Frontal cortex (tissue), 3 donors: ENCODE measurements at regions not wholly inside any gene's neighbourhood (a gene's known extent, or its start where the extent isn't known, plus 50 kb on each side); places are given as distances from the start of the nearest gene placed in this dataset.
A peak's percentile ranks its signal among the peaks of the same experiment; 100 is the strongest.
"Not testable (repeated sequence)": the region's sequence is repeated elsewhere in the genome, so short reads cannot be mapped to it uniquely, and the experiment has no call there.

Experiments
- DNase-seq, 2 donors: peaks; one replicate each; pipeline ENCODE4 v3.0.0; 2012; ENCODE audit warnings: low spot score in 2 of 2
- FAIRE-seq: peaks from 2 replicates; lab custom pipeline; 2012; peaks lifted over from hg19 to GRCh38; lab: Jason Lieb, UNC
- donor health status: control.
- donor health status: control.
- donor health status: control.

DNA sequence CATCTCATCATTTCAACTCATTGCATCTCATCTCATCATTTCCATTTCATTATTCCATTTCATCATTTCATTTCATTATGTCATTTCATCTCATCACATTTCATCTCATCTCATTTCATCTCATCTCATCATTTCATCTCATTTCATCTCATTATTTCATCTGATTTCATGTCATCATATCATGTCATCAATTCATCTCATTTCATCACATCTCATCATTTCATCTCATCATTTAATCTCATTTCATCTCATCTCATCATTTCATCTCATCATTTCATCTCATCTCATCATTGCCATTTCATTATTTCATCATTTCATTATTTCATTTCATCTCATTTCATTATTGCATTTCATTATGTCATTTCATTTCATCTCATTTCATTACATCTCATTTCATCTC, 410.5 kb downstream of the ZNF33B start:
- not testable (repeated sequence) for DNase-seq
- peak; percentile 96 for FAIRE-seq

DNA sequence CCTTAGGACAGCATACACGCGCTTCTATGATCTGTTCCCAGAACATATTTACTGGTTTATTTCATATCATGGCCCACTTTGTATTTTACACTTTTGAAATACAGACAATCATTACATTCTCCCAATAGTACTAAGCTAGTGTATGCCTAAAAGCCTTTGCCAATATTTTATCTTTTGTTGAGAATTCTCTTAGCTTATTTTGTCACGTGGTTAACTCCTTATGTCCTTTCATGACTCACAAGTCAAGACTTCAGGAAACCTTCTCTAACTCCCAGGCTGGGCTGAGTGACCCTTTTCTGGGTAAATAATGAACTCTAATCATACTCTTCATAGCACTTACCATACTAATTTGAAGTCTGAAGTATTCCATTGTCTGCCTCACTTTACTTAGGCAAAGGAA, 444.8 kb downstream of the ZNF33B start:
- not testable (repeated sequence) for FAIRE-seq, DNase-seq

DNA sequence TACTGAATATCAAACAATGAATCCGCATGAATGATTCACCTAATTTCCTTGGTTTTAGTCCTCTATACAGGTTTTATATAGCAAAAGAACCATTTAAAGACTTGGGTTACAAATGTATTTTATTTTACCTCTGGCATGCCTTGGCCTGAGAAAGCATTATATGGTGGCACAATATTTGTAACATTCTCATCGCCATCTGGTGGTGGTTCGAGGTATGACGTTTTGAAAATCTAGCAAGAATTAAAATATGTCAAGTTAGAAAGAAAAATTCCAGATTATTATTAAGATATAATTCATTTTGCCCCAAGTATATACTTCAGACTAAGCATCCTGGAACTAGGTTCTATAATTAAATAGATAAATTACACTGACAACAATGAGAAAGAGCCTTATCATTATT, 445.9 kb downstream of the ZNF33B start:
- DNase-seq, FAIRE-seq: not testable (repeated sequence)

DNA sequence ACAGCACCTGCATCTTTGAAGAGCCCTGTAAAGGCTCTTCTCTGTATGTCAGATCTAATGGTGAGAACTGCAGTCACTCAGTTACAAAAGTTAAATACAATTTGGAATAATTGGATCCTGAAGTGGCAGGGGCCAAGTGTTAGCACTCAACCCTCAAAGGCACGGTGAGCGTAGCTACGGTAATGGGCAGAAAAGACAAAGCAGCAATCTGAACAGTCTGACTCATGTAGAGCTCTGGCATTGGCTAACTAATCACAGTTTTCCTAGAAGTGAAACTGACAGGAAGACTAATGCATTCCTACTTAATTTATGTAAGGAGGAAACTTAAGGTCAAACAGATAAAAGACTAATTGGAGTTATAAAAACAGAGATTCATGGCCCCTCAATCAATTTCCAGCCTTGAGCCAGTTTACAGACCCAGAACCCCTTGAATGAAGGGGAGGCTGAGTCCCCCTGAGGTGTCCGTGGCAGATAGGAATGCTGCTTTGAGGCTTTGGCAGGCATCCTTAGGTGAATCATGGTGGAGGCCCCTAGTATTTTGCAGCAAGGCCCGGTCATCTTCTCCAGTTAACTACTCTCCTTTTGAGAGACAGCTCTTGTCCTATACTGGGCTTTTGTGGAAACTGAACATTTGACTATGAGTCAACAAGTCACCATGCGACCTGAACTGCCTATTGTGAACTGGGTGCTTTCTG, 450.7 kb downstream of the ZNF33B start:
- not testable (repeated sequence) for FAIRE-seq, DNase-seq

DNA sequence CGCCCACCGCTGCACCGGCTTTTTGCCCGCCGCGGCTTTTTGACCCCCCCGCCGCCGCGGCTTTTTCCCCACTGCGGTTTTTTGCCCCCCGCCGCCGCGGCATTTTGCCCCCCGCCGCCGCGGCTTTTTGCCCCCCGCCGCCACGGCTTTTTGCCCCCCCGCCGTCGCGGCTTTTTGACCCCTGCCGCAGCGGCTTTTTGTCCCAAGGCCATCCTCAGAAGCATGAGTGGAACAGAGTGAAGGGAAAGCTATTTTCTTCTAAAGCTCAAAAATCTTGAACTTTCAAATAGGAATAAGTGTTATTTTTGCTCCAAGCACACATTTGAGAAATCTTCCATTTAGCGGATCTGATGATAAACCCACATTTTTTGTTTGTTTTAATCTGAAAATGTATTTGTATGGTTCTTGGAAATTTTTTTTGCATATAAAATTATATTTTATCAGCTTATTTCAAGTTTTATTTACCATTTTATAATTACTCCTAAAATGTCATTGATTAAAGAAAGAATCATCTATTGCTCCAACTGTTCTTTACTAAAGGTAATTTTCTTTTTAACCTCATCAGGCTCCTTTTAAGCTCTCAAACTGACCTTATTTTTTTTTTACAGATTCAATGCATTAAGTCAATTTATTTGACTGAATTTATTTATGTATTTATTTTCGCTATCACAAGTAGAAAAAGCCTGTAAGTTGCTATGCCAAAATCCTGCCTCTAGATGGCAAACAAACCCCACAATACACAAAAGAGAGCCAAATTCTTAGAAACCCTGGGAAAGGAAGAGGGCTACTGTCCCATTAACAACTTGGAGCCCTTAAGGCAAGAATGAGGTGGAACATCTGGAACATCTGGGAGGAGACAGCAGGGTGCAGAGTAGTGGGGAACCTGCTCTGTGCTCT, 460.3 kb downstream of the ZNF33B start:
- peak; percentile 96 for FAIRE-seq
- not testable (repeated sequence) for DNase-seq

DNA sequence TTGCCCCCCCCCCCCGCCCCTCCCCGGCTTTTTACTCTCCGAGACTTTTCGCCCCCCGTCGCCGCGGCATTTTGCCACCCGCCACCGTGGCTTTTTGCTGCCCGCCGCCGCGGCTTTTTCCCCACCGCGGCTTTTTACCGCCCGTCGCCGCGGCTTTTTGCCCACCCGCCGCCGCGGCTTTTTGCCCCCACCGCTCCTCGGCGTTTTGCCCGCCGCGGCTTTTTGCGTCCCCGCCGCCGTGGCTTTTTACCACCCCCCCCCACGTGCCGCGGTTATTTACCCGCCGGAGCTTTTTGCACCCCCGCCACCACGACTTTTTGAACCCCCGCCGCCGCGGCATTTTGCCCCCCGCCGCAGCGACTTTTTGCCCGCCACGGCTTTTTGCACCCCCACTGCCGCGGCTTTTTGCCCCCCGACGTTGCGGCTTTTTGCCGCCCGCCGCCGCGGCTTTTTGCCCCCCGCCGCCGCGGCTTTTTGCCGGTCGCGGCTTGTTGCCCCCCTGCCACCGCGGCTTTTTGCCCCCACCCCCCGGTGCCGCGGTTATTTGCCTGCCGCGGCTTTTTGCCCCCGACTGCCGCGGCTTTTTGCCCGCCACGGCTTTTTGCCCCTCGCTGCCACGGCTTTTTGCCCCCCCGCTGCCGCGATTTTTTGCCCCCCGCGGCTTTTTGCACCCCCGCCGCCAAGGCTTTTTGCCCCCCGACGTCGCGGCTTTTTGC, 461.1 kb downstream of the ZNF33B start:
- no peak for FAIRE-seq
- DNase-seq: peak; percentile 1 to 5

DNA sequence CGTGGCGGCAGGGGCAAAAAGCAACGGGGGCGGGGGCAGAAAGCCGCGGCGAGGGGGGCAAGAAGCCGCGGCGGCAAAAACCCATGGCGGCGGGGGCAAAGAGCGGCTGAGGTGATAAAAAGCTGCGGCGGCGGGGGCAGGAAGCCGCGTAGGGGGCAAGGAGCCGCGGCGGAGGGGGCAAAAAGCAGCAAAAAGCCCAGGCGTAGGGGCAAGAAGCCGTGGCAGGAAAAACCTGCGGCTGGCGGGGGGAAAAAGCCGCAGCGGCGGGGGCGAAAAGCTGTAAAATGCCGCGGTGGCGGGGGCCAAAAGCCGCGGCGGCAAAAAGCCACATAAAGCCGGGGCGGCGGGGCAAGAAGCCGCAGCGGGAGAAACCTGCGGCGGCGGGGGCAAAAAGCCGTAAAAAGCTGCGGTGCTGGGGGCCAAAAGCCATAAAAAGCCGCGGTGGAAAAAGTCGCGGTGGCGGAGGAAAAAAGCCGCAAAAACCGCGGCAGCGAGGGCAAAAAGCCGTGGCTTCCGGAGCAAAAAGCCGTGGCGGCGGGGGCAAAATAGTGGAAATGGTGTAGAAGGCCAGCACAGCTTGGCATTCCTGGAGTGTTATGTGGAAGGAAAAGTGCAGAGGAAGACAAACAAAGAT, 487.8 kb downstream of the ZNF33B start:
- FAIRE-seq: no peak
- DNase-seq: no peak

DNA sequence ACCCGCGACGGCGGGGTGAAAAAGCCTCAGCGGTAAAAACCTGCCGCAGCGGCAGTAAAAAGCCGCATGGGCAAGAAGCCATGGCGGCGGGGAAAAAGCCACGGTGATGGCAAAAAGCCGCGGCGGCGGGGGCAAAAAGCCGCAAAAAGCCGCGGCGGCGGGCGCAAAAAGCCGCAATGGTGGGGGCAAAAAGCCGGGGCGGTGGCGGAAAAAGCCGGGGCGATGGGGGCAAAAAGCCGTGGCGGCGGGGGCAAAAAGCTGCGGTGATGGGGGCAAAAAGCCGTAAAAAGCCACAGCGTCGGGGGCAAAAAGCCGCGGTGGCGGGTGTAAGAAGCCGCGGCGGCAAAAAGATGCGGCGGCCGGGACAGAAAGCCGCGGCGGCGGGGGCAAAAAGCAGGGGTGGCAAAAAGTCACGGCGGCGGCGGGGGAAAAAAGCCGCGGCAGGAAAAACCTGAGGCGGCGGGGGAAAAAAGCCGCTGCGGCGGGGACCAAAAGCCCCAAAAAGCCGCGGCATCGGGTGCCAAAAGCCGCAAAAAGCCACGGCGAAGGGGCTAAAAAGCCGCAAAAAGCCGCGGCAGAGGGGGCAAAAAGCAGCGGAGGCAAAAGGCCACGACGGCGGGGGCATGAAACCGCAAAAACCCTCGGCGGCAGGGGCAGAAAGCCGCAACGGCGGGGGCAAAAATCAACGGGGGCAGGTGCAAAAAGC, 488.5 kb downstream of the ZNF33B start:
- no peak for DNase-seq
- no peak for FAIRE-seq

DNA sequence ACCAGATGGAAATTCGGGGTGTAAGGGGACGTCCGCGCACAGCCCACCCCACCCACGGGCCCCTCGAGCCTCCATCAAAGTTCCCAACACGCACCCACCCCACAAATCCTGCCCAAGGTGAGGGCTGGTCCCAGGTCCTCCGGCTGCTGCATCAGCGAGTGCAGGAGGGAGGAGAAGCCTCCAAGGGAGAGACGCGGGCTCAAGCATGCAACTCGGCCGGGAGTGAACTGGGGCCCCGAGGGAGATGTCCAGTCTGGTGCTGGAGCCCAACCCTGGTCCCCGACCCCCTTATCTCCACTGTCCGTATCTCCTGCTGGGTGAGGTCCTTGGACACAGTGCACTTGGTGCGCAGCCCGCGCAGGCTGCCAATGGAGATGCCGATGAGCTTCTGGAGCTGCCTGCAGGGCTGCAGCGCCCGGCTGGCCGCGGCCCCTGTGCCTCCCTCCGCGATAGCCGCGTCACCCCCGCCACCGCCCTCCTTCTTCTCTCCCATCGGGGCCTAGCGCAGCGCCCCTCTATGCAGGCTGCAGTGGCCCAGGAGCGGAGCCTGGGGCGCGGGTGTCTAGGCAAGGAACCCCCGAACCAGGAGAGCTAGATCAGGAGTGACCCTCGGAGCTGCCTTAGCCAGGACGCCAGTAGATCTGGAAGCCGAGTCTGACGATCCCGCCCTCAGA, 489.2 kb downstream of the ZNF33B start:
- FAIRE-seq: no peak
- no peak for DNase-seq

DNA sequence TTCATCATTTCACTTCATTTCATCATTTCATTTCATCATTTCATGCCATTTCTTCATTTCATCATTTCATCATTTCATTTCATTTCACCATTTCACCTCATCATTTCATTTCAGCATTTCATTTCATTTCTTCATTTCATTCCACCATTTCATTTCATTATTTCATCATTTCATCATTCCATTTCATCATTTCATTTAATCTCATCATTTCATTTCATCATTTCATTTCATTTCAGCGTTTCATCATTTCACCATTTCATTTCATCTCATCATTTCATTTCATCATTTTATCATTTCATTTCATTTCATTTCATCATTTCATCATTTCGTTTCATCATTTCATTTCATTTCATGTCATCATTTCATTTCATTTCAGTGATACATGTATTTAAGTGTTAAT, 492.2 kb downstream of the ZNF33B start:
- not testable (repeated sequence) for DNase-seq
- peak; percentile 89 for FAIRE-seq

DNA sequence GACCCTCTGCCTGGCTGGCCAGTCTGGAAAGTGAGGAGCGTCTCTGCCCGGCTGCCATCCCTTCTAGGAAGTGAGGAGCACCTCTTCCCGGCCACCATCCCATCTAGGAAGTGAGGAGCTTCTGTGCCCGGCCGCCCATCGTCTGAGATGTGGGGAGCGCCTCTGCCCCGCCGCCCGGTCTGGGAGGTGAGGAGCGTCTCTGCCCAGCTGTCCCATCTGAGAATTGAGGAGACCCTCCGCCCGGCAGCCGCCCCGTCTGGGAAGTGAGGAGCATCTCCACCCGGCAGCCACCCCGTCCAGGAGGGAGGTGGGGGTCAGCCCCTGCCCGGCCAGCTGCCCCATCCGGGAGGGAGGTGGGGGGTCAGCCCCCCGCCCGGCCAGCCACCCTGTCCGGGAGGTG, 500.3 kb downstream of the ZNF33B start:
- DNase-seq, FAIRE-seq: not testable (repeated sequence)

DNA sequence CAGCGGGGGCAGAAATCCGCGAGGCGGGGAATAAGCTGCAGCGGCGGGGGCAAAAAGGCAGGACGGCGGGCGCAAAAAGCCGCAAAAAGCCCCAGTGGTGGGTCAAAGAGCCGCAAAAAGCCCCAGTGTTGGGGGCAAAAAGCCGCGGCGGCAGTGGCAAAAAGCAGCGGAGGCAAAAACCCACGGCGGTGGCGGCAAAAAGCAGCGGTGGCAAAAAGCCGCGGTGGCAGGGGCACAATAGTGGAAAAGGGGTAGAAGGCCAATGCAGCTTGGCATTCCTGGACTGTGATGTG, 525.3 kb downstream of the ZNF33B start:
- peak in 1 of 2 donors; percentile 0 for DNase-seq

DNA sequence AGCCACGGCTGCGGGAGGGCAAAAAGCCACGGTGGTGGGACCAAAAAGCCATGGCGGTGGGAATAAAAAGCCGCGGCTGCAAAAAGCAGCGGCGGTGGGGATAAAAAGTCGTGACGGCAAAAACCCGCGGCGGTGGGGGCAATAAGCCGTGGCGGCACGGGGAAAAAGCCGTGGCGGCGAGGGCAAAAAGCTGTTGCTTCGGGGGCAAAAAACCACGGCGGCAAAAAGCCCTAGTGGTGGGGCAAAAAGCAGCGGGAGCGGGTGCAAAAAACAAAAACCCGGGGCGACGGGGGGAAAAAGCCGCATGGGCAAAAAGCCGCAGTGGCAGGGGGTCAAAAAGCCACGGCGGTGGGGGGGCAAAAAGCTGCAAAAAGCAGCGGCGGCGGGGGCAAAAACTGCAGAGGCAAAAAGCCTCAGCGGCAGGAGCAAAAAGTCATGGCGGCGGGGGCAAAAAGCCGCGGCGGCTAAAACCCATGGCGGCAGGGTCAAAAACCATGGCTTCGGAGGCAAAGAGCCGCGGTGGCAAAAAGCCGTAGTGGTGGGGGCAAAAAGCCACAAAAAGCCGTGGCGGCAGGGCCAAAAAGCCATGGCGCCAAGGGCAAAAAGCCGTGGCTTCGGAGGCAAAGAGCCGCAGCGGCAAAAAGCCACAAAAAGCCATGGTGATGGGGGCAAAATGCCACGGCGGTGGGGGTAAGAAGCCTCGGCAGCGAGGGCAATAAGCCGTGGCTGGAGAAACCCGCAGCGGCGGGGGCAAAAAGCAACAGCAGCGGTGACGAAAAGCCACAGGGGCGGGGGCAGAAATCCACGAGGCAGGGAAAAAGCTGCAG, 525.8 kb downstream of the ZNF33B start:
- DNase-seq (peak in 1 of 2 donors; percentile 0), FAIRE-seq (no peak)

More for the DNA sequence above, 525.3 kb downstream of the ZNF33B start:
- no peak for FAIRE-seq

DNA sequence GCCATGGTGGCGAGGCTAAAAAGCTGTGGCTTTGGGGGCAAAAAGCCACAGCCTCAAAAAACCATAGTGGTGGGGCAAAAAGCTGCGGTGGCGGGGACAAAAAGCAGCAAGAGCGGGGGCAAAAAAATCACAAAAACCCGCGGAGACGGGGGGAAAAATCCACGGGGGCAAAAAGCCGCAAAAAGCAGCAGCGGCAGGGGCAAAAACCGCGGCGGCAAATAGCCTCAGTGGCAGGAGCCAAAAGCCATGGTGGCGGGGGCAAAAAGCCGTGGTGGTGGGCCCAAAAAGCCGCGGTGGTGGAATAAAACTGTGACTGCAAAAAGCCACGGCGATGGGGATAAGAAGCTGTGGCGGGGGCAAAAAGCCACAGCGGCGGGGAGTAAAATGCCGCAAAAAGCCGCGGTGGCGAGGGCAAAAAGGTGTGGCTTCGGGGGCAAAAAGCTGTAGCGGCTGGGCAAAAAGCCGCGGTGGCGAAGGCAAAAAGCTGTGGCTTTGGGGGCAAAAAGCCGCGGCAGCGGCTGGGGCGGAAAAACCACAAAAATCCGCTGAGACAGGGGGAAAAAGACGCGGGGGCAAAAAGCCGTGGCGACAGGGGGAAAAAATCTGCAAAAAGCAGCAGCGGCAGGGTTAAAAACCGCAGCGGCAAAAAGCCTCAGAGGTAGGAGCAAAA, 526.6 kb downstream of the ZNF33B start:
- no peak for FAIRE-seq
- no peak for DNase-seq

DNA sequence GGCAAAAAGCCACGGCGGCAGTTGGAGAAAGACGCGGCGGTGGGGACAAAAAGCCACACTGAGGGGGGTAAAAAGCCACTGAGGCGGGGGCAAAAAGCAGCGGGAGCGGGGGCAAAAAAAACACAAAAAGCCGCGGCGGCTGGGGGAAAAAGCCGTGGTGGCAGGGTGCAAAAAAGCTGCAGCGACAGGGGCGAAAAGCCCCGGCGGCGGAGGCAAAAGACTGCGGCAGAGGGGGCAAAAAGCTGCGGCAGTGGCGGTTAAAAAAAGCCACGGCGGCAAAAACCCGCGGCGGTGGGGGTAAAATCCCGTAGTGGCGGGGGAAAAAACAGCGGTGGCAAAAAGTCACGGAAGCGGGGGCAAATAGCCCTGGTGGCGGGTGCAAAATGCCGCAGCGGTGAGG, 527.3 kb downstream of the ZNF33B start:
- DNase-seq: no peak
- no peak for FAIRE-seq
